Colonic mucosa (tissue), 4 donors: ENCODE measurements at regions not wholly inside any gene's neighbourhood (a gene's known extent, or its start where the extent isn't known, plus 50 kb on each side); places are given as distances from the start of the nearest gene placed in this dataset.

Source experiments
- DNase-seq: peaks from one replicate; pipeline ENCODE4 v3.0.0-alpha.2; 2020
- H3K27ac ChIP-seq: fragments of 200-600 bp; one replicate; pipeline ENCODE4 v1.8.0; 2021
- H3K27me3 ChIP-seq: fragments of 200-600 bp; one replicate; pipeline ENCODE4 v1.8.0; 2021
- H3K36me3 ChIP-seq: fragments of 200-600 bp; one replicate; pipeline ENCODE4 v1.8.0; 2021
- H3K4me1 ChIP-seq: fragments of 200-600 bp; one replicate; pipeline ENCODE4 v1.8.0; 2021; ENCODE audit warnings: mild to moderate bottlenecking
- H3K4me3 ChIP-seq: fragments of 200-600 bp; one replicate; pipeline ENCODE4 v1.8.0; 2021
- H3K9ac ChIP-seq, 2 donors: one replicate each; pipeline ENCODE4 v1.7.0; 2013; ENCODE audit warnings: control low read depth in 2 of 2, low read depth in 2 of 2, low read length in 2 of 2
- H3K9me3 ChIP-seq: fragments of 200-600 bp; one replicate; pipeline ENCODE4 v1.8.0; 2021
- CTCF ChIP-seq: fragments of 200-600 bp; IDR thresholded peaks from one replicate; pipeline ENCODE4 v1.8.0; 2022; ENCODE audit warnings: antibody characterized with exemption, mild to moderate bottlenecking
- intact Hi-C: fragments of 100-400 bp; cut with DNase I; formaldehyde crosslinking; loops from one replicate; pipeline ENCODE4 v1.14.1; 2022
- donor health status: healthy.
- donor health status: DM: no; HTN: no; CAD: no.
- donor health status: DM: no; HTN: no; CAD: no.

GRCh38 chrX:117508021-117508420, 608.6 kb downstream of the KLHL13 start:
- no peaks in the 10 kb centered on the region for H3K36me3 ChIP-seq
- H3K27me3 ChIP-seq = no peaks in the 10 kb centered on the region
- no peak for DNase-seq
- TF ChIP-seq CTCF = no peak
- intact Hi-C loops = no loop called here
- H3K9me3 ChIP-seq = no peaks in the 10 kb centered on the region
- no peaks in the 10 kb centered on the region for H3K4me1 ChIP-seq
- H3K27ac ChIP-seq = no peak overlapping the region
- no peak overlapping the region for H3K9ac ChIP-seq
- H3K4me3 ChIP-seq = no peak overlapping the region

- no peak overlapping the region for H3K4me3 ChIP-seq
- no peaks in the 10 kb centered on the region for H3K36me3 ChIP-seq
- intact Hi-C loops = no loop called here
- H3K27me3 ChIP-seq = no peaks in the 10 kb centered on the region
- H3K9ac ChIP-seq = no peak overlapping the region
- no peaks in the 10 kb centered on the region for H3K9me3 ChIP-seq
- no peak for DNase-seq
- H3K4me1 ChIP-seq = no peaks in the 10 kb centered on the region
- no peak for TF ChIP-seq CTCF
- H3K27ac ChIP-seq = no peak overlapping the region
These were observed 629.2 kb downstream of the KLHL13 start for GRCh38 chrX:117487421-117487820.

- Histone ChIP-seq H3K27me3 (no peaks in the 10 kb centered on the region), H3K9ac (no peak overlapping the region), H3K4me1 (no peaks in the 10 kb centered on the region), H3K4me3 (no peak overlapping the region), H3K36me3 (no peaks in the 10 kb centered on the region), H3K9me3 (no peaks in the 10 kb centered on the region), H3K27ac (no peak overlapping the region)
- intact Hi-C loops = no loop called here
- TF ChIP-seq CTCF = no peak
- DNase-seq = no peak
These were observed 632.7 kb downstream of the KLHL13 start for GRCh38 chrX:117483950-117484349.

GRCh38 chrX:117458243-117458968, 658.2 kb downstream of the KLHL13 start:
- Histone ChIP-seq H3K36me3 (no peaks in the 10 kb centered on the region), H3K4me1 (no peaks in the 10 kb centered on the region), H3K9ac (no peak overlapping the region), H3K27me3 (no peaks in the 10 kb centered on the region), H3K27ac (no peak overlapping the region), H3K9me3 (no peaks in the 10 kb centered on the region), H3K4me3 (no peak overlapping the region)
- TF ChIP-seq CTCF = no peak
- intact Hi-C loops = no loop called here
- DNase-seq = no peak

- Histone ChIP-seq H3K36me3 (no peaks in the 10 kb centered on the region), H3K27me3 (no peaks in the 10 kb centered on the region), H3K4me1 (no peaks in the 10 kb centered on the region), H3K4me3 (no peak overlapping the region), H3K9ac (no peak overlapping the region), H3K9me3 (no peaks in the 10 kb centered on the region), H3K27ac (no peak overlapping the region)
- DNase-seq = no peak
- intact Hi-C loops = no loop called here
- no peak for TF ChIP-seq CTCF
These were observed 660.8 kb downstream of the KLHL13 start for GRCh38 chrX:117455787-117456186.
